Keratinocyte (primary cell): ENCODE measurements at regions not wholly inside any gene's neighbourhood (a gene's known extent, or its start where the extent isn't known, plus 50 kb on each side); places are given as distances from the start of the nearest gene placed in this dataset.

Source experiments
- EZH2 ChIP-seq: IDR thresholded peaks from one replicate; pipeline ENCODE4 v1.6.1; 2012; ENCODE audit warnings: inconsistent platforms, mild to moderate bottlenecking, low read length, moderate library complexity
- TF ChIP-seq, protein P1 (sequence below), 3 experiments: IDR thresholded peaks in 1 of 3; conservative IDR thresholded peaks in 1 of 3; optimal IDR thresholded peaks in 1 of 3; 2 replicates in 2 of 3; 3 replicates in 1 of 3; pipeline versions ENCODE3 to v1.5.1; 2011; ENCODE audit warnings: low read length in 3 of 3, mild to moderate bottlenecking in 3 of 3, moderate library complexity in 2 of 3, control low read depth in 1 of 3, inconsistent platforms in 1 of 3; ENCODE audit not compliant: insufficient read depth in 2 of 3; ENCODE audit errors: extremely low read depth in 1 of 3

DNA sequence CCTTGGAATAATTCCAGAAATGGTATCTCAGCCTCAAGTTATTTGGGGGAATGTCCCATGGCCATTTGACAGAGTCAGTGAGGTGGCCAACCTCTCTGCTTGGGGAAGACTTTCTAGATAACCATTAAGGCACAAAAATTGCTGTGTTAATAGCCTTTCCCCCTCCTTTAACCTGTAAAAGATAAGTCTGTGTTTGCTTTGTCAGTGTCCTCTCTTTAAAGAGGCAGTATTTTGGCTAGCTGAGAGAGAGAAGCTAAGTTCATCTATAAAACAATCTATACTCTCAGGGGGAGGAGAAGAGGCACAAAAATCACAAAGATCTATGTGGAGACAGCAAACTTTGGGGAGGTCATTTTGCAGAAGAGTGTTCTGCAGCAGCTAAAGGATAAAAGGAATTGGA lies 72.1 kb downstream of the PLCE1 start:
- TF ChIP-seq EZH2, result no peak
- TF ChIP-seq, protein P1, sequence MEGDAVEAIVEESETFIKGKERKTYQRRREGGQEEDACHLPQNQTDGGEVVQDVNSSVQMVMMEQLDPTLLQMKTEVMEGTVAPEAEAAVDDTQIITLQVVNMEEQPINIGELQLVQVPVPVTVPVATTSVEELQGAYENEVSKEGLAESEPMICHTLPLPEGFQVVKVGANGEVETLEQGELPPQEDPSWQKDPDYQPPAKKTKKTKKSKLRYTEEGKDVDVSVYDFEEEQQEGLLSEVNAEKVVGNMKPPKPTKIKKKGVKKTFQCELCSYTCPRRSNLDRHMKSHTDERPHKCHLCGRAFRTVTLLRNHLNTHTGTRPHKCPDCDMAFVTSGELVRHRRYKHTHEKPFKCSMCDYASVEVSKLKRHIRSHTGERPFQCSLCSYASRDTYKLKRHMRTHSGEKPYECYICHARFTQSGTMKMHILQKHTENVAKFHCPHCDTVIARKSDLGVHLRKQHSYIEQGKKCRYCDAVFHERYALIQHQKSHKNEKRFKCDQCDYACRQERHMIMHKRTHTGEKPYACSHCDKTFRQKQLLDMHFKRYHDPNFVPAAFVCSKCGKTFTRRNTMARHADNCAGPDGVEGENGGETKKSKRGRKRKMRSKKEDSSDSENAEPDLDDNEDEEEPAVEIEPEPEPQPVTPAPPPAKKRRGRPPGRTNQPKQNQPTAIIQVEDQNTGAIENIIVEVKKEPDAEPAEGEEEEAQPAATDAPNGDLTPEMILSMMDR (optimal IDR thresholded peaks at IDR 0.05 in 1 of 3, IDR thresholded peaks at IDR 0.05 in 1 of 3, conservative IDR thresholded peaks at IDR 0.05 in 1 of 3; ENCODE audit: extremely low read depth in 1 of 3, insufficient read depth in 2 of 3, low read length in 3 of 3), result no peak
